ENCODE measurements at regions not wholly inside any gene's neighbourhood (a gene's known extent, or its start where the extent isn't known, plus 50 kb on each side); places are given as distances from the start of the nearest gene placed in this dataset.
A peak's percentile ranks its signal among the peaks of the same experiment; 100 is the strongest.

- no peaks in the 10 kb centered on the region for H3K9me3 Mint-ChIP-seq
- no peaks in the 10 kb centered on the region for H3K36me3 Mint-ChIP-seq
- ATAC-seq (no peak), DNase-seq (ENCODE audit: low spot score in 2 of 2) (no peak)
- H3K4me1 Mint-ChIP-seq: no peaks in the 10 kb centered on the region
- no peak overlapping the region for H3K4me3 Mint-ChIP-seq
- H3K27ac Mint-ChIP-seq: no peak overlapping the region
Measured at GRCh38 chr4:74667438-74667837, 126.9 kb downstream of the BTC start.

DNA sequence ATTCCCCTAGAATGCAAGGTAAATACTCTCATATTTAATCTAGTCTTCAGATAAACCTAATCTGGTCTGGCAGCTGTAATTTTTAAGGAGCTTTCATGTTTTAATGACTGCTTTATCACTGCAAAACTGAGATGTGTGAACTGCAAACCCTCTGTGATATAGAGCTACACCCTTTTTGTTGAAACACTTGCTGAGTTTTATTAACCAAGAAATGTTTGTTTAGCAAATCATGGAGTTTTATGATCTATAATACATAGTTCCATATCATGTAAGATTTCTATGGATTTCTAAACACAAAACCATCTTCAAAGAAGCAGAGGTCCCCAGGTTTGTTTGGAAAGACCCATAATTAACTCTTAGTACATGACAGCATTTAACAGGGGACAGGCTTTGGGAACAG, 126.4 kb downstream of the BTC start:
- no peaks in the 10 kb centered on the region for H3K36me3 Mint-ChIP-seq
- H3K9me3 Mint-ChIP-seq: no peaks in the 10 kb centered on the region
- H3K4me1 Mint-ChIP-seq: no peaks in the 10 kb centered on the region
- ATAC-seq (no peak), DNase-seq (ENCODE audit: low spot score in 2 of 2) (no peak)
- no peak overlapping the region for H3K27ac Mint-ChIP-seq
- no peak overlapping the region for H3K4me3 Mint-ChIP-seq

- H3K27ac Mint-ChIP-seq: no peak overlapping the region
- ATAC-seq (no peak), DNase-seq (ENCODE audit: low spot score in 2 of 2) (no peak)
- no peaks in the 10 kb centered on the region for H3K36me3 Mint-ChIP-seq
- H3K4me1 Mint-ChIP-seq: no peaks in the 10 kb centered on the region
- no peaks in the 10 kb centered on the region for H3K9me3 Mint-ChIP-seq
- no peak overlapping the region for H3K4me3 Mint-ChIP-seq
Measured at GRCh38 chr4:74669702-74670101, 124.6 kb downstream of the BTC start.

DNA sequence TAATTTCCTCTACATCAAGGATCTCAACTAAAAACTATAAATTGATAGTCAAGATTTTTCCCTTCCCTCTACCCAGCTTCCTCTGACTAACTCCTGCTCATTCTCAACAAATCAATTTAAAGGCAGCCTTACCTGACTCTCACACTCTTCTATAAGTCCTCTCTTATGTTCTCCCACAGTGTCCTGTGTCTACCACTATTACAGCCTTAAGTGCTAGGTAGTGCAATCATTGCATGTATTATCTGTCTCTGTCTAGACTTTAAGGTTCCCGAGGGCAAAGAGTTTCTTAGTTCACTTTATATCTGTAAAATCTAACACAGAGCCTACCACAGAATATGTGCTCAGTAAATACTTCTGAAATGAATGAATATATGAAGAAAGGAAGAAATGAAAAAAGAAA, 123.7 kb downstream of the BTC start:
- DNase-seq (ENCODE audit: low spot score in 2 of 2) (no peak), ATAC-seq (no peak)
- H3K4me3 Mint-ChIP-seq: no peak overlapping the region
- H3K36me3 Mint-ChIP-seq: no peaks in the 10 kb centered on the region
- H3K9me3 Mint-ChIP-seq: no peaks in the 10 kb centered on the region
- H3K4me1 Mint-ChIP-seq: no peaks in the 10 kb centered on the region
- H3K27ac Mint-ChIP-seq: no peak overlapping the region

DNA sequence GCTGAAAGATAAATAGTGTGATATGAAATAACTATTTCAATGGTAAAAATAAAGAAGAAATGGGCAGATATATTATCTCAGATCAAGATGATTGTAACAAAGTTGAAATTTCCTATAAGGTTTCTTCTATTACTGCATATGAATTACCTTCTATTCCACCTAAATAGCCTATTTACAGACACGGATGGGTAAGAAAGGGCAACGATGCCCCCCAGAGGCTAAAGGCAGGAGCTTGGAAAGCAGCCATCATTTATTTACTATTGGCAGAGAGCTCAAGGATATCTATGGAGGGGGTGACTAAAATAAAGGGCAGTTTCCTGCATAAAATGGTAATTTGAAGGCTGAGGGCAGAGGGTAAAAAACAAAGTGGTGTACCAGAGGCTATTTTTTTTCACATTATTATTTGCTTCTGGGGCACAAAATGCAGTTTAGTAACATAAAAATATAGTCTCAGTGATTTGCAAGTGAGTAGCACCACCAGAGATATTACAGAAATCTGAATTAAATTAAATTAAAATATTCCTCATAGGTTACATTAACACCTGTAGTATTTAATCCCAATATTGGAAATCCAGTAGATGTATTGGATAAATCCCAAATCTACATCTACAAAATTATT, 123.1 kb downstream of the BTC start:
- Mint-ChIP-seq H3K4me1 (no peaks in the 10 kb centered on the region), H3K4me3 (no peak overlapping the region), H3K9me3 (no peaks in the 10 kb centered on the region), H3K27ac (no peak overlapping the region), H3K36me3 (no peaks in the 10 kb centered on the region)
- ATAC-seq (no peak), DNase-seq (ENCODE audit: low spot score in 2 of 2) (no peak)

GRCh38 chr4:74674750-74675149, 119.6 kb downstream of the BTC start:
- Mint-ChIP-seq H3K4me1 (no peaks in the 10 kb centered on the region), H3K27ac (no peak overlapping the region), H3K9me3 (no peaks in the 10 kb centered on the region), H3K36me3 (no peaks in the 10 kb centered on the region), H3K4me3 (no peak overlapping the region)
- ATAC-seq (no peak), DNase-seq (ENCODE audit: low spot score in 2 of 2) (no peak)

DNA sequence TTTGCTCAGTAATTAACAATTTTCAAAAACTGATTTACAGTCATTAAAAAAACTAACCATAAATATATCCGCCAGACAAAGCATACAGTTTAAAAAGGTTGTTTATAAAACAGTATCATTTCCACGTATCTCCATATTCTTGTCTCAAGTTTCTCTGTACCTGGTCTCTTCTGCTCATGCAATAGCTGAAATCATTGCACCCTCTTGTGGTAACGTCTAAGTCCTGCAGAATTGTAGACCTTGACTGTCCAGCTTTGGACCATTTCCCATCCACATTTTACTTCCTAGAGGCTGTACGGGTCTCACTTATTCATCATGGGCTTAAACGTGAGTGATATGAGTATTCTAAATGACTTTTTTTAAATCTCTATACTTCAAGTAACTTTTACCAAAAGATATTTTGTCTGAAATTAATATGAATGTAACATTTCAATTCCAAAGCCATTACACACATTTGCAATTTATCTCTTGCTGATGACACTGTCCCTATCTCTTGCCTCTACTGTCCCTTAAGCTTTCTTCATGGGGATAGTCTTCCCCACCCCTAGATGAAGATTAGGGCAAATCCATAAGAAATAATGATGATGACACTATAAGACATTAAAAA, 118.5 kb downstream of the BTC start:
- no peak for DNase-seq (ENCODE audit: low spot score in 2 of 2)
- Mint-ChIP-seq H3K4me1 (no peaks in the 10 kb centered on the region), H3K4me3 (no peak overlapping the region), H3K27ac (no peak overlapping the region), H3K36me3 (no peaks in the 10 kb centered on the region), H3K9me3 (no peaks in the 10 kb centered on the region)
- ATAC-seq: peak; percentile 54

GRCh38 chr4:74682567-74683359, 111.6 kb downstream of the BTC start:
- peak; percentile 24 for ATAC-seq
- no peak overlapping the region for H3K4me3 Mint-ChIP-seq

DNA sequence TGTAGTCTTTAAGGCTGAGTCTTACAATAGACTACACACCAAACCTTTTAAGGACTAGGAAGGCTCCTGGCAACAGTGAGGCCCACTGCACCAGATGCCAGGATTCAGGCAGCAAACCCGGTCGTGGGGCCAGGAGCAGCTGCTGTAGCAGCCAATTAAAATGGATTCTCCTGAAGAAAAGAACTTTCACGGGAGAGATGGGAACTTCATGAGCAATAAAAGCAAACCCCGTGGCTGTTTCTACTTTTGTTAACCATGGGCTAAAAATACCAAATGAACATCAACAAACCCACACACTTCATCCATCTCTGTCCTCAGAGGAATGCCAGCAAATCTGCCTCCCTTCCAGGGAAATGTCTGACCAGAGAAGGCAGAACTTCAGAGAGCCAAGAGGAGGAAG, 101.4 kb downstream of the BTC start:
- no peak overlapping the region for H3K4me3 Mint-ChIP-seq

More at GRCh38 chr4:74682567-74683359, 111.6 kb downstream of the BTC start:
- no peak for DNase-seq (ENCODE audit: low spot score in 2 of 2)
- Mint-ChIP-seq H3K27ac (no peak overlapping the region), H3K36me3 (no peaks in the 10 kb centered on the region), H3K4me1 (no peaks in the 10 kb centered on the region), H3K9me3 (no peaks in the 10 kb centered on the region)

More for the DNA sequence above, 101.4 kb downstream of the BTC start:
- H3K27ac Mint-ChIP-seq: no peak overlapping the region
- no peak for DNase-seq (ENCODE audit: low spot score in 2 of 2)
- no peaks in the 10 kb centered on the region for H3K36me3 Mint-ChIP-seq
- no peaks in the 10 kb centered on the region for H3K9me3 Mint-ChIP-seq
- ATAC-seq: no peak
- no peaks in the 10 kb centered on the region for H3K4me1 Mint-ChIP-seq

Data from stimulated activated effector memory CD8-positive, alpha-beta T cell treated with anti-CD3 and anti-CD28 coated beads, Interleukin-12 subunit alpha, Interleukin-12 subunit beta, amount 100 ng/mL, for 72 hours (primary cell).